ENCODE measurements at regions not wholly inside any gene's neighbourhood (a gene's known extent, or its start where the extent isn't known, plus 50 kb on each side); places are given as distances from the start of the nearest gene placed in this dataset.

GRCh38 chr4:18798123-18798522 is 776.6 kb upstream of the LCORL start:
- H3K36me3 ChIP-seq: no peaks in the 10 kb centered on the region
- H3K4me3 ChIP-seq: no peak overlapping the region
- H3K27me3 ChIP-seq: no peaks in the 10 kb centered on the region
- no peaks in the 10 kb centered on the region for H3K4me1 ChIP-seq
- TF ChIP-seq POLR2A (IDR thresholded peaks at IDR 0.05) (no peak), POLR2AphosphoS5 (IDR thresholded peaks at IDR 0.05) (no peak), EP300 (IDR thresholded peaks at IDR 0.05) (no peak), CTCF (IDR thresholded peaks at IDR 0.05) (no peak)
- WGBS, 2 donors: 59 to 77% methylated on average over 2 of the region's 2 CpGs
- intact Hi-C loops (cut with DNase I): no loop called here
- no peak overlapping the region for H3K27ac ChIP-seq
- no peak for DNase-seq
- no peaks in the 10 kb centered on the region for H3K9me3 ChIP-seq

GRCh38 chr4:18795794-18796193 is 774.2 kb upstream of the LCORL start:
- Histone ChIP-seq H3K27me3 (no peaks in the 10 kb centered on the region), H3K4me3 (no peak overlapping the region), H3K27ac (no peak overlapping the region), H3K9me3 (no peaks in the 10 kb centered on the region), H3K36me3 (no peaks in the 10 kb centered on the region), H3K4me1 (no peaks in the 10 kb centered on the region)
- intact Hi-C loops (cut with DNase I): no loop called here
- TF ChIP-seq CTCF (IDR thresholded peaks at IDR 0.05): no peak
- no peak for TF ChIP-seq EP300 (IDR thresholded peaks at IDR 0.05)
- TF ChIP-seq POLR2A (IDR thresholded peaks at IDR 0.05): no peak
- TF ChIP-seq POLR2AphosphoS5 (IDR thresholded peaks at IDR 0.05): no peak
- no peak for DNase-seq
- 56 to 68% methylated on average over 1 of the region's 1 CpG for WGBS, 2 donors

- Histone ChIP-seq H3K27ac (no peak overlapping the region), H3K4me1 (no peaks in the 10 kb centered on the region), H3K27me3 (no peaks in the 10 kb centered on the region), H3K4me3 (no peak overlapping the region), H3K9me3 (no peaks in the 10 kb centered on the region), H3K36me3 (no peaks in the 10 kb centered on the region)
- intact Hi-C loops (cut with DNase I): no loop called here
- no peak for DNase-seq
- TF ChIP-seq POLR2A (IDR thresholded peaks at IDR 0.05) (no peak), EP300 (IDR thresholded peaks at IDR 0.05) (no peak), POLR2AphosphoS5 (IDR thresholded peaks at IDR 0.05) (no peak), CTCF (IDR thresholded peaks at IDR 0.05) (no peak)
- 63 to 65% methylated on average over 4 of the region's 4 CpGs for WGBS, 2 donors
Measured at GRCh38 chr4:18777190-18777930, 755.8 kb upstream of the LCORL start.

- intact Hi-C loops (cut with DNase I): no loop called here
- H3K9me3 ChIP-seq: no peaks in the 10 kb centered on the region
- WGBS, 2 donors: 88 to 89% methylated on average over 2 of the region's 2 CpGs
- TF ChIP-seq EP300 (IDR thresholded peaks at IDR 0.05): no peak
- TF ChIP-seq CTCF (IDR thresholded peaks at IDR 0.05): no peak
- H3K4me3 ChIP-seq: no peak overlapping the region
- no peak overlapping the region for H3K27ac ChIP-seq
- no peaks in the 10 kb centered on the region for H3K36me3 ChIP-seq
- no peak for DNase-seq
- H3K27me3 ChIP-seq: no peaks in the 10 kb centered on the region
- H3K4me1 ChIP-seq: no peaks in the 10 kb centered on the region
Measured at GRCh38 chr4:18767921-18768320, 746.4 kb upstream of the LCORL start.

- no peak for DNase-seq
- H3K36me3 ChIP-seq: no peaks in the 10 kb centered on the region
- intact Hi-C loops (cut with DNase I): no loop called here
Measured at GRCh38 chr4:18756671-18757070, 735.1 kb upstream of the LCORL start.

More at GRCh38 chr4:18756671-18757070, 735.1 kb upstream of the LCORL start:
- H3K4me1 ChIP-seq: no peaks in the 10 kb centered on the region
- no peaks in the 10 kb centered on the region for H3K27me3 ChIP-seq
- peaks cover 0 to 3% (median 0%) of the 10 kb centered on the region in 4 donors for H3K9me3 ChIP-seq
- TF ChIP-seq CTCF (IDR thresholded peaks at IDR 0.05): no peak
- no peak for TF ChIP-seq EP300 (IDR thresholded peaks at IDR 0.05)
- TF ChIP-seq POLR2AphosphoS5 (IDR thresholded peaks at IDR 0.05): no peak
- no peak for TF ChIP-seq POLR2A (IDR thresholded peaks at IDR 0.05)
- no peak overlapping the region for H3K27ac ChIP-seq
- H3K4me3 ChIP-seq: no peak overlapping the region

All from sigmoid colon (tissue), 6 donors.